SH-SY5Y (cell line): ENCODE measurements at regions not wholly inside any gene's neighbourhood (a gene's known extent, or its start where the extent isn't known, plus 50 kb on each side); places are given as distances from the start of the nearest gene placed in this dataset.

Source experiments
- GATA2 ChIP-seq: IDR thresholded peaks from 2 replicates; pipeline ENCODE4 v1.6.1; 2011; ENCODE audit warnings: mild to moderate bottlenecking, low read depth, low read length
- GATA3 ChIP-seq: IDR thresholded peaks from 2 replicates; pipeline ENCODE4 v1.6.1; 2011; ENCODE audit warnings: low read depth, mild to moderate bottlenecking, low read length, moderate library complexity

- no peak for TF ChIP-seq GATA2
- TF ChIP-seq GATA3, result no peak
Observed at GRCh38 chr1:62922006-62922405, 138.1 kb downstream of the ATG4C start.
